PC-9 (cell line): ENCODE measurements at regions not wholly inside any gene's neighbourhood (a gene's known extent, or its start where the extent isn't known, plus 50 kb on each side); places are given as distances from the start of the nearest gene placed in this dataset.
A peak's percentile ranks its signal among the peaks of the same experiment; 100 is the strongest.

Experiments
- BruUV-seq: library from RNA; stranded (reverse); fragments of 400-500 nt; replicated peaks from 2 replicates; lab custom pipeline; 2021; lab: Mats Ljungman, UMichigan
- CTCF ChIA-PET: fragments of 300-600 bp; sonication (Branson Sonifier 250); formaldehyde crosslinking; loops from one replicate; lab custom pipeline; 2022; ENCODE audit warnings: antibody characterized with exemption; lab: Charles Lee
- POLR2A ChIA-PET: fragments of 300-600 bp; sonication (Branson Sonifier 250); formaldehyde crosslinking; loops from one replicate; lab custom pipeline; 2022; ENCODE audit warnings: antibody characterized with exemption; ENCODE audit not compliant: unreplicated experiment; lab: Charles Lee
- DNase-seq, 2 experiments: peaks; one replicate each; pipeline versions ENCODE4 v3.0.0 to v3.0.0-alpha.2; 2015 to 2022; ENCODE audit warnings: mixed read lengths in 1 of 2
- H2AFZ ChIP-seq: fragments of 200-600 bp; sonication (generic); 2 replicates; pipeline ENCODE4 v1.8.1; 2017; ENCODE audit warnings: antibody characterized with exemption
- H3F3A ChIP-seq: fragments of 200-600 bp; sonication (generic); 2 replicates; pipeline ENCODE4 v1.8.1; 2017; ENCODE audit warnings: antibody characterized with exemption, mild to moderate bottlenecking, low read depth; ENCODE audit not compliant: insufficient read depth
- H3K27ac ChIP-seq: fragments of 200-600 bp; sonication (generic); 2 replicates; pipeline ENCODE4 v1.6.1; 2016; ENCODE audit warnings: mixed run types
- H3K27me3 ChIP-seq: fragments of 200-600 bp; sonication (generic); 2 replicates; pipeline ENCODE4 v1.6.1; 2016; ENCODE audit warnings: low read depth, mixed run types; ENCODE audit not compliant: insufficient read depth
- H3K36me3 ChIP-seq: fragments of 200-600 bp; sonication (generic); 2 replicates; pipeline ENCODE4 v1.6.1; 2016; ENCODE audit warnings: low read depth, mixed run types
- H3K4me1 ChIP-seq: fragments of 200-600 bp; sonication (generic); replicated peaks from 2 replicates; pipeline ENCODE4 v1.6.1; 2016; ENCODE audit warnings: mixed run types; ENCODE audit not compliant: insufficient read depth
- H3K4me2 ChIP-seq: fragments of 200-600 bp; sonication (generic); 2 replicates; pipeline ENCODE4 v1.6.1; 2017; ENCODE audit warnings: mixed run types
- H3K4me3 ChIP-seq: fragments of 200-600 bp; sonication (generic); 2 replicates; pipeline ENCODE4 v1.6.1; 2016; ENCODE audit warnings: mixed run types
- H3K79me2 ChIP-seq: fragments of 200-600 bp; sonication (generic); 2 replicates; pipeline ENCODE4 v1.6.1; 2017; ENCODE audit warnings: low read depth, mixed run types
- H3K9me2 ChIP-seq: fragments of 200-600 bp; sonication (generic); 2 replicates; pipeline ENCODE4 v1.8.1; 2017; ENCODE audit warnings: mild to moderate bottlenecking; ENCODE audit not compliant: insufficient read depth
- H3K9me3 ChIP-seq: fragments of 200-600 bp; sonication (generic); 2 replicates; pipeline ENCODE4 v1.8.1; 2016; ENCODE audit warnings: low read depth; ENCODE audit not compliant: insufficient read depth
- H4K20me1 ChIP-seq: fragments of 200-600 bp; sonication (generic); 2 replicates; pipeline ENCODE4 v1.8.1; 2017; ENCODE audit not compliant: insufficient read depth
- CTCF ChIP-seq: fragments of 200-600 bp; sonication (generic); conservative IDR thresholded peaks from 2 replicates; pipeline ENCODE4 v1.6.1; 2017; ENCODE audit warnings: mixed run types, antibody characterized with exemption, mild to moderate bottlenecking, moderate library complexity
- EZH2 ChIP-seq: fragments of 200-600 bp; sonication (generic); IDR thresholded peaks from 2 replicates; pipeline ENCODE4 v1.8.0; 2017; ENCODE audit warnings: antibody characterized with exemption, low read depth
- intact Hi-C: fragments of 100-400 bp; cut with micrococcal nuclease; formaldehyde crosslinking; loops from one replicate; pipeline ENCODE4 v1.10.0; 2022; ENCODE audit not compliant: unreplicated experiment

GRCh38 chr5:125046838-125047237, 300.4 kb upstream of the ZNF608 start:
- Histone ChIP-seq H3F3A (no peaks in the 10 kb centered on the region), H3K9me3 (no peaks in the 10 kb centered on the region), H3K27me3 (no peaks in the 10 kb centered on the region), H3K27ac (no peak overlapping the region), H3K4me2 (no peak overlapping the region), H3K9me2 (no peaks in the 10 kb centered on the region), H3K4me3 (no peak overlapping the region), H3K36me3 (no peaks in the 10 kb centered on the region), H4K20me1 (no peaks in the 10 kb centered on the region), H3K4me1 (peaks cover 20% of the 10 kb centered on the region), H3K79me2 (no peaks in the 10 kb centered on the region), H2AFZ (no peak overlapping the region)
- intact Hi-C loops: no loop called here
- no peak for DNase-seq
- CTCF ChIA-PET: no interaction called here
- BruUV-seq: no TSS peak
- no peak for TF ChIP-seq EZH2
- no peak for TF ChIP-seq CTCF
- POLR2A ChIA-PET: interaction anchor here (0.7 kb wide), 1 partner anchor 637 kb away, joined by 4 read pairs; no protein-coding TSS in a partner anchor

GRCh38 chr5:125047871-125048270, 301.4 kb upstream of the ZNF608 start:
- H3K4me3 ChIP-seq: no peak overlapping the region
- no peak for DNase-seq
- H3K4me1 ChIP-seq: peaks cover 20% of the 10 kb centered on the region
- no peaks in the 10 kb centered on the region for H3K9me2 ChIP-seq
- no peaks in the 10 kb centered on the region for H3K9me3 ChIP-seq
- H3K79me2 ChIP-seq: no peaks in the 10 kb centered on the region
- H3K4me2 ChIP-seq: no peak overlapping the region
- no peaks in the 10 kb centered on the region for H3K27me3 ChIP-seq
- TF ChIP-seq CTCF (no peak), EZH2 (no peak)
- ChIA-PET POLR2A (no interaction called here), CTCF (no interaction called here)
- intact Hi-C loops: no loop called here
- no peaks in the 10 kb centered on the region for H3F3A ChIP-seq
- no peak overlapping the region for H2AFZ ChIP-seq
- no peaks in the 10 kb centered on the region for H3K36me3 ChIP-seq
- BruUV-seq: no TSS peak
- no peak overlapping the region for H3K27ac ChIP-seq
- H4K20me1 ChIP-seq: no peaks in the 10 kb centered on the region

GRCh38 chr5:125049721-125050702, 303.6 kb upstream of the ZNF608 start:
- H3K9me2 ChIP-seq: no peaks in the 10 kb centered on the region
- H2AFZ ChIP-seq: no peak overlapping the region
- TF ChIP-seq CTCF (no peak), EZH2 (no peak)
- H3K4me3 ChIP-seq: no peak overlapping the region
- no peaks in the 10 kb centered on the region for H3K36me3 ChIP-seq
- BruUV-seq: no TSS peak
- H3K9me3 ChIP-seq: no peaks in the 10 kb centered on the region
- H4K20me1 ChIP-seq: no peaks in the 10 kb centered on the region
- H3K4me2 ChIP-seq: no peak overlapping the region
- no peaks in the 10 kb centered on the region for H3K79me2 ChIP-seq
- H3K27me3 ChIP-seq: no peaks in the 10 kb centered on the region
- CTCF ChIA-PET: no interaction called here
- peaks cover 3% of the 10 kb centered on the region; the same call in 1 of the 2 replicates for H3K4me1 ChIP-seq
- POLR2A ChIA-PET: no interaction called here
- no peaks in the 10 kb centered on the region for H3F3A ChIP-seq
- intact Hi-C loops: no loop called here
- peak in 1 of 2 experiments; percentile 55 for DNase-seq
- no peak overlapping the region for H3K27ac ChIP-seq
